Skeletal muscle tissue (tissue), 3 donors: ENCODE measurements at regions not wholly inside any gene's neighbourhood (a gene's known extent, or its start where the extent isn't known, plus 50 kb on each side); places are given as distances from the start of the nearest gene placed in this dataset.
"Not testable (repeated sequence)": the region's sequence is repeated elsewhere in the genome, so short reads cannot be mapped to it uniquely, and the experiment has no call there.

Experiments used
- H3K27ac ChIP-seq: one replicate; pipeline ENCODE4 v1.7.0; 2013; ENCODE audit warnings: mild to moderate bottlenecking, low read depth, low read length, inconsistent platforms
- H3K27me3 ChIP-seq, 3 donors: one replicate each; pipeline ENCODE4 v1.7.0; 2013; ENCODE audit warnings: low read length in 3 of 3; ENCODE audit not compliant: control insufficient read depth in 3 of 3, insufficient read depth in 3 of 3
- H3K36me3 ChIP-seq, 3 donors: one replicate each; pipeline ENCODE4 v1.7.0; 2013; ENCODE audit warnings: low read length in 3 of 3; ENCODE audit not compliant: control insufficient read depth in 3 of 3, insufficient read depth in 3 of 3
- H3K4me1 ChIP-seq, 3 donors: one replicate each; pipeline ENCODE4 v1.7.0; 2013; ENCODE audit warnings: low read length in 3 of 3, mild to moderate bottlenecking in 3 of 3; ENCODE audit not compliant: control insufficient read depth in 3 of 3, insufficient read depth in 3 of 3
- H3K4me3 ChIP-seq, 3 donors: one replicate each; pipeline ENCODE4 v1.7.0; 2013; ENCODE audit warnings: low read length in 3 of 3
- H3K9ac ChIP-seq, 3 donors: one replicate each; pipeline ENCODE4 v1.7.0; 2013; ENCODE audit warnings: low read length in 3 of 3, mild to moderate bottlenecking in 3 of 3, moderate library complexity in 2 of 3, low read depth in 1 of 3
- H3K9me3 ChIP-seq, 3 donors: one replicate each; pipeline ENCODE4 v1.7.0; 2013; ENCODE audit warnings: low read length in 3 of 3; ENCODE audit not compliant: control insufficient read depth in 3 of 3
- donor health status: Osteomylitis.

DNA sequence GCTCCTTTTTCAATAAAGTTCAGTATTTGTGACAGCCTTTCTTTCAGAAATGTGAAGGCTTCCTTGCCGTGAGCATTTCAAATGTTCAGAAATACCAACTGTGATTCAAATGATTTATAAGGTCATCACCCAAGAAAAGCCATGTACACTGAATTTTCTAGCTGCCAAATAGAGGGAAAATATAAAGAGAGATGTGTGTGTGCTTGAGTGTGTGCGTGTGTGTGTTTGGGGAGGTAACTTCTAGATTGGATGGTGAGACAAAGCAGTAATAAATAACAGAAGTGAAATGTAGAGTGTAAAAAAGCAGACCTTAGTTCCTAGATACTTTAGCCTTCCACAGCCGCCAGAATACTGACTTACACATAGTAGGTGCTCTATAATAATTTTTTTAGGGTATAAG is 577.4 kb downstream of the TBL1XR1 start:
- Histone ChIP-seq H3K9ac (no peak overlapping the region), H3K9me3 (no peaks in the 10 kb centered on the region), H3K27me3 (no peaks in the 10 kb centered on the region)

DNA sequence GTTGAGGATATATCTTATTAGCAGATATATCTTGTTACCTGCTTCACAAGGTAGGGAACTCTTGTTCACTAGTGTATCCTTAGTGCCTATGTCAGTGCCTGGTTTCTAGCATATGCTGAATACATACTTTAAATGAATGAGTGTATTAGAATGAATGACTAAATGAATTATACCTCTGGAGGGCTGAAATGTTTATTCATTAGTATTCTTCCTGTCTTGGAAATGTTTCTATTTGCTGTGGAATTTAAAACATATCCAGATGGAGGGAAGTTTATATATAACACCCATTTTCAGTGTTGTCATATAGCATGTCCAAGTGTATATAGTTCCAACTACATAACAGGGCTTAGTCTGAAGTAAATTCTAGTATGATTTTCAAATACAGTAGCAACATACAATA is 581.5 kb downstream of the TBL1XR1 start:
- Histone ChIP-seq H3K9me3 (no peaks in the 10 kb centered on the region), H3K9ac (no peak overlapping the region), H3K36me3 (no peaks in the 10 kb centered on the region), H3K4me1 (no peaks in the 10 kb centered on the region), H3K27ac (no peak overlapping the region), H3K4me3 (no peak overlapping the region), H3K27me3 (no peaks in the 10 kb centered on the region)

More for the DNA sequence above, 577.4 kb downstream of the TBL1XR1 start:
- Histone ChIP-seq H3K4me1 (no peaks in the 10 kb centered on the region), H3K27ac (no peak overlapping the region), H3K36me3 (no peaks in the 10 kb centered on the region), H3K4me3 (no peak overlapping the region)

DNA sequence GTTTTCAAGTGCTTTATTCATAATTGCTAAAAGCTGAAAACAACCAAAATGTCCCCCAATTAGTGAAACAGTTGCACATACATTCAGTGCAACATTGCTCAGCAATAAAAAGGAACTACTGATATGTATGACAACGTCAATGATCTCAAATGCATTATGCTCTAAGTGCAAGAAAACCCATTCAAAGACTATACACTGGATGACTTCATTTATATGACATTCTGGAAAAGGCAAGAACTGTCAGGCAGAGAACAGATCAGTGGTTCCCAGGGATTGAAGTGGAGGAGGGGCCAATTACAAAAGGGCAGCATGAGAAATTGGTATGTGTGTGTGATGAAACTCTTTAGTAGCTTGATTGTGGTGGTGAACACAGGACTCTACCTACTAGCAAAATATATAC is 585.6 kb downstream of the TBL1XR1 start:
- Histone ChIP-seq H3K27me3 (no peaks in the 10 kb centered on the region), H3K4me3 (no peak overlapping the region), H3K36me3 (no peaks in the 10 kb centered on the region), H3K4me1 (no peaks in the 10 kb centered on the region), H3K27ac (no peak overlapping the region), H3K9me3 (no peaks in the 10 kb centered on the region), H3K9ac (no peak overlapping the region)

DNA sequence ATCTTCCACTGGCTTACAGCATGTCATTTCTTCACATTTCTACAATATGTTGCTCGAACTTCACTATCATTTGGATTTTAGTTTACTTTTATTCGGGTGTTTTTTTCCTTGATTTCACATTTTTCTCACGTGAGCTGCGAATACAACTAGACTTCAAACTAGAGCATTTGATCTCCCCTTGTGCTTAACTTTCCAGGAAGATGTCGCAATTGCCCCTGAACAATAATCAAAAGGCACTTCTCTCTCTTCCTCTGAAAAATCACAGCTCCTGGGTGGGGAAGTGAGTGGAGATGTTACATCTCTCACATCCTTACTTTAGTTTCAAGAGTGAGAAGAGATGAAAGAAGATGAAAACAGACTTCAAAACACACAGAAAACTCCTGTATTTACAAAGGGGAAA is 587.9 kb downstream of the TBL1XR1 start:
- Histone ChIP-seq H3K4me3 (no peak overlapping the region), H3K36me3 (no peaks in the 10 kb centered on the region), H3K27ac (no peak overlapping the region), H3K9ac (no peak overlapping the region), H3K4me1 (no peaks in the 10 kb centered on the region), H3K27me3 (no peaks in the 10 kb centered on the region), H3K9me3 (no peaks in the 10 kb centered on the region)

DNA sequence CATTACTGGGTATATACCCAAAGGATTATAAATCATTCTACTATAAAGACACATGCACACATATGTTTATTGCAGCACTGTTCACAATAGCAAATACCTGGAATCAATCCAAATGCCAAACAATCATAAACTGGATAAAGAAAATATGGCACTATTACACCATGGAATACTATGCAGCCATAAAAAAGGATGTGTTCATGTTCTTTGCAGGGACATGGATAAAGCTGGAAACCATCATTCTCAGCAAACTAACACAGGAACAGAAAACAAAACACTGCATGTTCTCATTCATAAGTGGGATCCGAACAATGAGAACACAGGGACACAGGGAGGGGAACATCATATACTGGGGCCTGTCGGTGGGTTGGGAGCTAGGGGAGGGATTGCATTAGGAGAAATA is 591.7 kb downstream of the TBL1XR1 start:
- H3K9ac ChIP-seq, H3K36me3 ChIP-seq, H3K27ac ChIP-seq, H3K4me1 ChIP-seq, H3K27me3 ChIP-seq, H3K9me3 ChIP-seq, H3K4me3 ChIP-seq: not testable (repeated sequence)

DNA sequence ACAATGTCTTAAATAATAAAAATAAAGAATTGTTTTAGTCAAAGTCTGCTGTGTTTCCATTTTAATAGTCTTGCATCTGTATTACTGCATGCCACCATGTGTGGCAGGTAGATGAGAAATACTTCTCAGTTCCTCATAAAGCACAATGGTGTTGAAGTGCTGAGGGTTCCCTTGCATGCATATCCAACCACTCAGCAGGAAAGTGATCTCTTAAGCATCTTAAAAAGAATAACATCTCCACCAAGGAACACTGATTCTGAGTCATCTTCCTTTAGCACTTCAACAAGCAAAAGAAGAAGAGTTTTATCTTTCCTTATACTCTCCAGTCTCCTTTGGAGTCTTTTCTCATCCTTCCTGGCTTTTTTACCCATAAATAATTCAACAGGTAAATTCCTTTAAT is 602.0 kb downstream of the TBL1XR1 start:
- no peaks in the 10 kb centered on the region for H3K4me1 ChIP-seq
- no peaks in the 10 kb centered on the region for H3K27me3 ChIP-seq
- H3K9me3 ChIP-seq: no peaks in the 10 kb centered on the region
- no peak overlapping the region for H3K9ac ChIP-seq
- no peaks in the 10 kb centered on the region for H3K36me3 ChIP-seq
- no peak overlapping the region for H3K27ac ChIP-seq
- H3K4me3 ChIP-seq: no peak overlapping the region

DNA sequence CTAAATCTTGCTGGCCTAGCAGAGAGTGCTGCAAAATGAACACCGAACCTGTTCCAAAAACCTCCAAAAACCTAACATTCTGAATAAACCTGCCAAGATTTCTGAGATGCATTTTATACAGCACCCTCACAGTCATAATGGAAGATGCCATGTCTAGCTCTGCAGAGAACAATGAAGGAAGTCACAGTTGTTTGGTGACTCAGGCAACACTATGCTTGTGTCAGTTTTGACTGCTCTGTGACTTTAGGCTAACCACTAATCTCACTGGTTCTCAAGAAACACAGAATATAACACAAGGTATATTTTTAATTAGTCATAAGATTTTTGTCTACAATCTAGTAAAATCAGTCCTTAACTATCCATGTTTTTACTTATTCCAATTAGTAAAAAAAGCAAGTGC is 606.6 kb downstream of the TBL1XR1 start:
- Histone ChIP-seq H3K4me1 (no peaks in the 10 kb centered on the region), H3K9me3 (no peaks in the 10 kb centered on the region), H3K36me3 (no peaks in the 10 kb centered on the region), H3K9ac (no peak overlapping the region), H3K27ac (no peak overlapping the region), H3K4me3 (no peak overlapping the region), H3K27me3 (no peaks in the 10 kb centered on the region)

DNA sequence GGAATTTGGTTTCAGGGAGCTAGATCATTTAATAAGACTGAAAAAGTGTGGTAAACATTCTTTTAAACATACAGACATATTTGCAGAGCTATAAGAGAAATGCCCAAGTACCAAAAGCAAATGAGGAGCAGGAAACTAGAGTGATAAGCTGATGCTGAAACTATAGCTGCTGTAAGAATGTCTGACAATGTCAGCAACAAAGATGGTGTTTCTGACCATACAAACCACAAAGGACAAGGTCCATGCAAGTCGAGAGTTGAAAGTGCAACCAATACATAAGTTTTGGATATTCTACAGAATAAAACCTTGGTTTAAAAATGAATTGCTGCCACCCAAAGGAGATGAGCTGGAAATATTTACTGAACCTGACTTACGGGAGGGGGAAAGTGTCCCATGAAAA is 610.2 kb downstream of the TBL1XR1 start:
- Histone ChIP-seq H3K27me3 (no peaks in the 10 kb centered on the region), H3K9ac (no peak overlapping the region), H3K27ac (no peak overlapping the region), H3K4me3 (no peak overlapping the region), H3K4me1 (no peaks in the 10 kb centered on the region), H3K36me3 (no peaks in the 10 kb centered on the region), H3K9me3 (no peaks in the 10 kb centered on the region)

DNA sequence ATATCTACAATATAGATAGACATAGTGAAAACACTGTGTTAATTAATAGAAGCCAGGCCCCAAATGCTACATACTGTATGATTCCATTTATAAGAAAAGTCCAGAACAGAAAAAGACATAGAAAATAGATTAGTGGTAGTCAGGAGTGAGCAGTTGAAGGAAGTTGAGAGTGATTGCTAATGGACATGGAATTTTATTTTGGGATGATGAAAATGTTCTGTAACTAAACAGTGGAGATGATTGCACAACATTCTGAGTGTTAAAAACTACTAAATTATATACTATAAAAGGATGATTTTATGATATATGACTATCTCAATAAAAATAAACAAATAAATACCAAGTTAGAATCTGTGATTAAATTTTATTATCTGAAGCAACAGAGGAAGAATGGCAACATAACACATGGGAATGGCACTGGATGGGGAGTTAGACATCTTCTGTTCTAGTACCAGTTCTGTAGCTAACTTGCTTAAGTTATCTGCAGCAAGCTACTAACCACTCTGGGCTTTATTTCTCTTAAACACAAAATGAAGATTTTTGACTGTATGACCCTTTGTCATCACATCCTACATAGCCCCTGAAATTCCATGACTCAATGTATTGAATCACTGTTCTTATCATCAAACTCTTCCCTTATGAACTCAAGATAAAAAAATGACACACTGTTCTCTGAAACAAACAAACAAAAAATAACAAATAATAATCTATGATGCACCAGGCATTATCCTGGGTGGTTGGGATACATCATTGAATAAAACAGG is 612.7 kb downstream of the TBL1XR1 start:
- no peaks in the 10 kb centered on the region for H3K27me3 ChIP-seq
- no peaks in the 10 kb centered on the region for H3K36me3 ChIP-seq
- no peak overlapping the region for H3K27ac ChIP-seq
- H3K4me3 ChIP-seq: no peak overlapping the region
- no peak overlapping the region for H3K9ac ChIP-seq
- H3K9me3 ChIP-seq: no peaks in the 10 kb centered on the region
- H3K4me1 ChIP-seq: no peaks in the 10 kb centered on the region

DNA sequence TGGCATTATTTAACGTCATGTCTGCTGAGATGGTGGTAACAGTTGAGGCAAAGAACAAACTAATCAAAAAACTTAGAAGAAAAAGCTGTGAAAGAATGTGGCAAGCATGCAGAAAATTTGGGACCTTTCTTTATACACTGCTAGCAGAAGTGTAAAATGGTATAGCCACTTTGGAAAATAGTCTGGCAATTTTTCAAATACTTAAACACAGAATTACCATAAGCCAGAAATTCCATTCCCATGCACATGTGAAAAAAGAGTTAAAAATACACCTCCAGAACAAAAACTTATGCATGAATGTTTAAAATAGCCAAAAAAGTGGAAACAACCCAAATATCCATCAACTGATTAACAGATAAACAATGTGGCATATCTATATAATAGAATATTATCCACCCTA is 613.3 kb downstream of the TBL1XR1 start:
- no peak overlapping the region for H3K27ac ChIP-seq
- no peak overlapping the region for H3K9ac ChIP-seq
- no peaks in the 10 kb centered on the region for H3K27me3 ChIP-seq
- no peaks in the 10 kb centered on the region for H3K4me1 ChIP-seq
- no peaks in the 10 kb centered on the region for H3K36me3 ChIP-seq
- no peaks in the 10 kb centered on the region for H3K9me3 ChIP-seq
- H3K4me3 ChIP-seq: no peak overlapping the region
